ENCODE measurements at regions not wholly inside any gene's neighbourhood (a gene's known extent, or its start where the extent isn't known, plus 50 kb on each side); places are given as distances from the start of the nearest gene placed in this dataset.

GRCh38 chr12:126114441-126114840 is 1049.2 kb downstream of the AACS start:
- DNase-seq, result no peak
- intact Hi-C loops (cut with micrococcal nuclease; ENCODE audit: unreplicated experiment), result no loop called here
- Mint-ChIP-seq H3K4me3 (ENCODE audit: low read depth, unreplicated experiment) (no peak overlapping the region), H3K36me3 (ENCODE audit: insufficient read depth, unreplicated experiment) (no peaks in the 10 kb centered on the region), H3K27me3 (ENCODE audit: unreplicated experiment) (no peaks in the 10 kb centered on the region), H3K4me1 (ENCODE audit: low read depth, unreplicated experiment) (peaks cover 7% of the 10 kb centered on the region), H3K27ac (ENCODE audit: unreplicated experiment) (no peak overlapping the region), H3K9me3 (ENCODE audit: low read depth, unreplicated experiment) (peaks cover 10% of the 10 kb centered on the region)
- BruUV-seq (replicated peaks), result no TSS peak
- CTCF ChIA-PET, result no interaction called here
- TF ChIP-seq CTCF (IDR thresholded peaks at IDR 0.05; ENCODE audit: unreplicated experiment), result no peak

- no peak for DNase-seq
- H3K4me1 Mint-ChIP-seq (ENCODE audit: low read depth, unreplicated experiment), result peaks cover 7% of the 10 kb centered on the region
- no peak for TF ChIP-seq CTCF (IDR thresholded peaks at IDR 0.05; ENCODE audit: unreplicated experiment)
- H3K36me3 Mint-ChIP-seq (ENCODE audit: insufficient read depth, unreplicated experiment), result no peaks in the 10 kb centered on the region
- H3K27ac Mint-ChIP-seq (ENCODE audit: unreplicated experiment), result no peak overlapping the region
- CTCF ChIA-PET, result interaction anchor here (0.6 kb wide), 1 partner anchor 72 kb away, joined by 4 read pairs; no protein-coding TSS in a partner anchor
- H3K4me3 Mint-ChIP-seq (ENCODE audit: low read depth, unreplicated experiment), result no peak overlapping the region
- H3K9me3 Mint-ChIP-seq (ENCODE audit: low read depth, unreplicated experiment), result peaks cover 14% of the 10 kb centered on the region
- no peaks in the 10 kb centered on the region for H3K27me3 Mint-ChIP-seq (ENCODE audit: unreplicated experiment)
- BruUV-seq (replicated peaks), result no TSS peak
- intact Hi-C loops (cut with micrococcal nuclease; ENCODE audit: unreplicated experiment), result no loop called here
Observed at GRCh38 chr12:126117502-126117901, 1052.3 kb downstream of the AACS start.

- no peaks in the 10 kb centered on the region for H3K27me3 Mint-ChIP-seq (ENCODE audit: unreplicated experiment)
- CTCF ChIA-PET, result no interaction called here
- H3K9me3 Mint-ChIP-seq (ENCODE audit: low read depth, unreplicated experiment), result peaks cover 24% of the 10 kb centered on the region
- no peak for TF ChIP-seq CTCF (IDR thresholded peaks at IDR 0.05; ENCODE audit: unreplicated experiment)
- no peak for DNase-seq
- no TSS peak for BruUV-seq (replicated peaks)
- no peak overlapping the region for H3K4me3 Mint-ChIP-seq (ENCODE audit: low read depth, unreplicated experiment)
- H3K36me3 Mint-ChIP-seq (ENCODE audit: insufficient read depth, unreplicated experiment), result no peaks in the 10 kb centered on the region
- H3K4me1 Mint-ChIP-seq (ENCODE audit: low read depth, unreplicated experiment), result no peaks in the 10 kb centered on the region
- H3K27ac Mint-ChIP-seq (ENCODE audit: unreplicated experiment), result no peak overlapping the region
- intact Hi-C loops (cut with micrococcal nuclease; ENCODE audit: unreplicated experiment), result no loop called here
Observed at GRCh38 chr12:126139355-126139754, 1074.1 kb downstream of the AACS start.

- Mint-ChIP-seq H3K4me3 (ENCODE audit: low read depth, unreplicated experiment) (no peak overlapping the region), H3K36me3 (ENCODE audit: insufficient read depth, unreplicated experiment) (no peaks in the 10 kb centered on the region), H3K27ac (ENCODE audit: unreplicated experiment) (no peak overlapping the region), H3K27me3 (ENCODE audit: unreplicated experiment) (no peaks in the 10 kb centered on the region), H3K4me1 (ENCODE audit: low read depth, unreplicated experiment) (no peaks in the 10 kb centered on the region), H3K9me3 (ENCODE audit: low read depth, unreplicated experiment) (peaks cover 7% of the 10 kb centered on the region)
- intact Hi-C loops (cut with micrococcal nuclease; ENCODE audit: unreplicated experiment), result no loop called here
- CTCF ChIA-PET, result no interaction called here
- BruUV-seq (replicated peaks), result no TSS peak
- TF ChIP-seq CTCF (IDR thresholded peaks at IDR 0.05; ENCODE audit: unreplicated experiment), result no peak
- no peak for DNase-seq
Observed at GRCh38 chr12:126144603-126145002, 1079.4 kb downstream of the AACS start.
